Epithelial cell of prostate (primary cell): ENCODE measurements at regions not wholly inside any gene's neighbourhood (a gene's known extent, or its start where the extent isn't known, plus 50 kb on each side); places are given as distances from the start of the nearest gene placed in this dataset.

Source experiments
- DNase-seq: peaks from one replicate; pipeline ENCODE4 v3.0.0-alpha.2; 2011; ENCODE audit warnings: low read depth, low spot score
- H3K27ac ChIP-seq: fragments of 450-650 bp; 2 replicates; pipeline ENCODE4 v1.5.1; 2017; ENCODE audit warnings: mild to moderate bottlenecking

GRCh38 chr1:184299796-184300195 is 87.0 kb upstream of the C1orf21 start:
- DNase-seq = no peak
- H3K27ac ChIP-seq = no peak overlapping the region

- DNase-seq = no peak
- H3K27ac ChIP-seq = no peak overlapping the region
Observed at GRCh38 chr1:184300446-184300845, 86.4 kb upstream of the C1orf21 start.

GRCh38 chr1:184301227-184301626 is 85.6 kb upstream of the C1orf21 start:
- DNase-seq = no peak
- no peak overlapping the region for H3K27ac ChIP-seq

- H3K27ac ChIP-seq = no peak overlapping the region
- no peak for DNase-seq
Observed at GRCh38 chr1:184302346-184302745, 84.5 kb upstream of the C1orf21 start.

- H3K27ac ChIP-seq = no peak overlapping the region
- DNase-seq = no peak
Observed at GRCh38 chr1:184310157-184310819, 76.5 kb upstream of the C1orf21 start.

GRCh38 chr1:184311580-184311979 is 75.2 kb upstream of the C1orf21 start:
- DNase-seq = no peak
- H3K27ac ChIP-seq = no peak overlapping the region

- H3K27ac ChIP-seq = no peak overlapping the region
- no peak for DNase-seq
Observed at GRCh38 chr1:184315254-184315653, 71.6 kb upstream of the C1orf21 start.

GRCh38 chr1:184319879-184320278 is 67.0 kb upstream of the C1orf21 start:
- no peak for DNase-seq
- H3K27ac ChIP-seq = no peak overlapping the region

GRCh38 chr1:184322253-184322652 is 64.6 kb upstream of the C1orf21 start:
- no peak for DNase-seq
- no peak overlapping the region for H3K27ac ChIP-seq

- H3K27ac ChIP-seq = no peak overlapping the region
- DNase-seq = no peak
Observed at GRCh38 chr1:184324972-184325371, 61.9 kb upstream of the C1orf21 start.

- no peak for DNase-seq
Observed at GRCh38 chr1:184326278-184326677, 60.6 kb upstream of the C1orf21 start.

GRCh38 chr1:184329245-184329953 is 57.4 kb upstream of the C1orf21 start:
- DNase-seq = no peak
- no peak overlapping the region for H3K27ac ChIP-seq

More at GRCh38 chr1:184326278-184326677, 60.6 kb upstream of the C1orf21 start:
- H3K27ac ChIP-seq = no peak overlapping the region

GRCh38 chr1:184329962-184330868 is 56.6 kb upstream of the C1orf21 start:
- H3K27ac ChIP-seq = no peak overlapping the region
- no peak for DNase-seq

- DNase-seq = peak; percentile 2
- no peak overlapping the region for H3K27ac ChIP-seq
Observed at GRCh38 chr1:184330875-184331274, 56.0 kb upstream of the C1orf21 start.
